A549 (cell line): ENCODE measurements at regions not wholly inside any gene's neighbourhood (a gene's known extent, or its start where the extent isn't known, plus 50 kb on each side); places are given as distances from the start of the nearest gene placed in this dataset.

ENCODE experiments used
- CTCF ChIP-seq: fragments of >200 bp; sonication (Bioruptor Twin); formaldehyde crosslinking; IDR thresholded peaks from 3 replicates; pipeline ENCODE4 v1.5.1; 2016
- E2F6 ChIP-seq: IDR thresholded peaks from 2 replicates; pipeline ENCODE4 v1.6.1; 2012; ENCODE audit warnings: low read depth, borderline replicate concordance
- HDAC2 ChIP-seq: fragments of 200-600 bp; sonication (generic); IDR thresholded peaks from 2 replicates; pipeline ENCODE4 v1.6.1; 2016
- JUNB ChIP-seq: fragments of >200 bp; sonication (Bioruptor Twin); formaldehyde crosslinking; IDR thresholded peaks from 2 replicates; pipeline ENCODE4 v1.6.1; 2016
- KDM5A ChIP-seq: fragments of 200-600 bp; sonication (generic); IDR thresholded peaks from 2 replicates; pipeline ENCODE4 v1.6.1; 2016; ENCODE audit warnings: antibody characterized with exemption, mild to moderate bottlenecking
- MAZ ChIP-seq: fragments of 150-350 bp; IDR thresholded peaks from 2 replicates; pipeline ENCODE4 v1.6.1; 2014; ENCODE audit warnings: antibody characterized with exemption, low read depth, low read length, borderline replicate concordance
- MYC ChIP-seq: IDR thresholded peaks from 2 replicates; pipeline ENCODE4 v1.6.1; 2012; ENCODE audit warnings: mild to moderate bottlenecking, inconsistent platforms, low read length, improper control_type of control experiment, borderline replicate concordance
- POLR2A ChIP-seq: IDR thresholded peaks from 2 replicates; pipeline ENCODE4 v1.6.1; 2012; ENCODE audit warnings: mild to moderate bottlenecking, low read length
- RAD21 ChIP-seq, 2 experiments: fragments of >200 bp in 1 of 2; sonication (Bioruptor Twin) in 1 of 2; formaldehyde crosslinking in 1 of 2; IDR thresholded peaks in 1 of 2; conservative IDR thresholded peaks in 1 of 2; 2 replicates in 1 of 2; 3 replicates in 1 of 2; pipeline ENCODE4 v1.6.1; 2012 to 2018; ENCODE audit warnings: inconsistent platforms in 1 of 2
- REST ChIP-seq: fragments of 200-600 bp; sonication (generic); IDR thresholded peaks from 2 replicates; pipeline ENCODE4 v1.6.1; 2016; ENCODE audit warnings: antibody characterized with exemption, mild to moderate bottlenecking, moderate library complexity
- RNF2 ChIP-seq: fragments of 200-600 bp; sonication (generic); IDR thresholded peaks from 2 replicates; pipeline ENCODE4 v1.6.1; 2016; ENCODE audit warnings: low read depth, mild to moderate bottlenecking, antibody characterized with exemption, moderate library complexity, borderline replicate concordance
- SREBF2 ChIP-seq: fragments of 450-650 bp; IDR thresholded peaks from 2 replicates; pipeline ENCODE4 v1.6.1; 2014; ENCODE audit warnings: mild to moderate bottlenecking, moderate library complexity

GRCh38 chr3:187473778-187474406 is 105.7 kb downstream of the RTP4 start:
- TF ChIP-seq MYC (no peak), CTCF (no peak), RNF2 (no peak), MAZ (no peak), KDM5A (no peak), HDAC2 (no peak), E2F6 (no peak), POLR2A (no peak), RAD21 (conservative IDR thresholded peaks at IDR 0.05 in 1 of 2, IDR thresholded peaks at IDR 0.05 in 1 of 2) (no peak), REST (no peak), SREBF2 (no peak), JUNB (no peak)
